HUES6 (cell line): ENCODE measurements at regions not wholly inside any gene's neighbourhood (a gene's known extent, or its start where the extent isn't known, plus 50 kb on each side); places are given as distances from the start of the nearest gene placed in this dataset.
"Not testable (repeated sequence)": the region's sequence is repeated elsewhere in the genome, so short reads cannot be mapped to it uniquely, and the experiment has no call there.

ENCODE experiments used
- H3K27ac ChIP-seq: 2 replicates; pipeline ENCODE4 v1.7.0; 2013; ENCODE audit warnings: low read depth, mild to moderate bottlenecking, low read length, inconsistent platforms
- H3K27me3 ChIP-seq: 2 replicates; pipeline ENCODE4 v1.6.1; 2013; ENCODE audit warnings: low read length; ENCODE audit not compliant: control insufficient read depth, insufficient read depth
- H3K36me3 ChIP-seq: 2 replicates; pipeline ENCODE4 v1.6.1; 2013; ENCODE audit warnings: low read length; ENCODE audit not compliant: control insufficient read depth, insufficient read depth
- H3K4me1 ChIP-seq: 2 replicates; pipeline ENCODE4 v1.6.1; 2013; ENCODE audit warnings: low read length; ENCODE audit not compliant: control insufficient read depth, insufficient read depth
- H3K4me3 ChIP-seq: 2 replicates; pipeline ENCODE4 v1.5.1; 2013; ENCODE audit warnings: low read depth, low read length
- H3K9ac ChIP-seq: one replicate; pipeline ENCODE4 v1.6.1; 2013; ENCODE audit warnings: mild to moderate bottlenecking, low read length
- H3K9me3 ChIP-seq: 2 replicates; pipeline ENCODE4 v1.6.1; 2013; ENCODE audit warnings: low read depth, low read length; ENCODE audit not compliant: control insufficient read depth, insufficient read depth

DNA sequence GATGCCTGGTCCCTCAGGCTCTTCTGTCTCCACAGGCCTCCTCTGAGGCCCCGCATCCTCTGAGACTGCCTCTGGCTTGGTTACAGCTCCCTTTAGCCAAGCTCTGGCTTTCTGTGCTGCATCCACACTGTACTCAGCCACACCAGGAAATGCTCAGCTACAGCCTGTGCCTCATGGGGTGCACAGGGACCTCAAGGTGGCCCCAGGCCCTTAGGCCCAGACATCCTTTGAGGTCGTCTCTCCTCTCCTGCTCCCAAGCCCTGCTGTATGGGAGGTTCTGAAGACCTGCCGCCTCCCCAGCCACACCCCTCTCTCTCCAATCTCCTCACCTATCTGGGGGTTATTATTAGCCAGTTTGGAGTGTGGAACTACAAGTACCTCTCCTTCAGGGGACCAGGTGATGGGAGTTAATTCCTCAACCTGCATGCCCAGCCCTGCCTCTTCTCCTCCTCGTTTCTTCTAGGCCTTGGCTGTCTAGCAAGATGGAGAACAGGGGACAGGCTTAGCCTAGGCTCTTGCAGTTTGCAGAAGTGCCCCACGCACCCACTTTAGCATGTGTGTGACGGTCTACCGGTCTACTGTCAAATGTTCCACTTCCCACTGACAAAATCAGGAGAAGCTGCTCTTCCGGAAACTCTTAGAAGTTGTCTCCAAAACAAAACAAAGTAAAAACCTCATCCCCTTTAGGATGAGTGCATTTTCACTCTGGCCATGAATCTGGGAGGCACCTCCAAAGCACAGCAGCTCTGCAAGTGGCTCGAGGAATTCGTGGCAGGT lies 64.0 kb upstream of the WAC start:
- Histone ChIP-seq H3K9ac (no peak overlapping the region), H3K9me3 (no peaks in the 10 kb centered on the region), H3K27ac (no peak overlapping the region), H3K36me3 (no peaks in the 10 kb centered on the region), H3K27me3 (no peaks in the 10 kb centered on the region), H3K4me3 (no peak overlapping the region), H3K4me1 (peaks cover 19% of the 10 kb centered on the region)

DNA sequence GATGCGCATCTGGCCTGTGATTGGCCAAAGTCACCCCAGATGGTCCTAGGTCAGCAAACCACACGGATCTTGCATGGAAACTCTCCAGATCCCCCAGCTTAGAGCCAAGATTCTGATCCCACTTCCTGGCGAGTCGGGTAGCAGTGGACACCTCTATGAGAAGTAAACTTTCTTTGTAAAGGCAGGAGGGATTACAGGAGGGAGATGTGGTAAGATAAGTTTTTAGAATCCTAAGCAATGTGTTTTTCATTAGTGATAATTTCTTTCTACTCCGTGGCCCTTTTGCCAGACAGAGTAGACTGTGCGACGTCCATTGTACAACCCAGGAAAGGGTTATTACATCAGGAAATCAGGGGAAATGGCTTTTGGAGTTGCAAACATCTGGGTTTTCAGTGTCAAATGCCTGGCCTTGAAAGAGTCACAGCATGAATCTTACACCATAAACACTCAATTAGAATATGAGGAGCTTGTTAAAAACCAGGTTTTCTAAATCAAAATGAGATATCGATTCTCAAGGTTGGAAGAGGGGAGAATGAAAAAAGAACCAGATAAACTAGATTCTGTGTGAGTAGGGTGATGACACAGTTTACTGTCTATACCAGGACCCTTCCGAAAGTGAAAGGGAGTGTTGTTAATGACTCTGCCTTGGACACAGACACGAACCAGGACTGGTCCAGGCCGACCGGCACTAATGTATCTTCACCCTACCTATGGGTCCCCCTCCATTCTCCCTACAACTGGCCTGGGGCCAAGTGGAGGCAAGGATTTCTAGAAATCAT lies 61.9 kb upstream of the WAC start:
- peaks cover 19% of the 10 kb centered on the region for H3K4me1 ChIP-seq
- H3K36me3 ChIP-seq: no peaks in the 10 kb centered on the region
- no peak overlapping the region for H3K27ac ChIP-seq
- no peak overlapping the region for H3K4me3 ChIP-seq
- peaks cover 3% of the 10 kb centered on the region; the same call in 1 of the 2 replicates for H3K9me3 ChIP-seq
- no peak overlapping the region for H3K9ac ChIP-seq
- H3K27me3 ChIP-seq: no peaks in the 10 kb centered on the region

DNA sequence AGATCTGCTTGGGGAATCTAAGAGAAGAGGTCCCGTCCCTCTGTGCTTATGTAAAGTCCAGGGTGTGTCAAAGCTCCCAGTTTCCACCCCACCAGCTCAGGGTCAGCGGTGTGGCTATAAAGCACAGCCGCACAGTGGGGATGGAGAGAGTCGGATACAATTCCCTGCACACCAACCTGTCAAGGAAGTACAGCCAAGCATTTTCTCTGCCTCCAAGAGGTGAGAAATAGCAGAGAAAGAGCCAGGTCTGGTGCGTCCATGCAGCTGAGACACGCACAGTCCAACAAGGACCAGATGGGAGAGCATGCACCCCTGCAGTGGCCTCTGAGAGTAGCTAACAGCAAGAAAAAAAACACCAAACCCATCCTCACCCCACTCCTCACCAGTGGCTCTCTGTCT lies 61.3 kb upstream of the WAC start:
- H3K36me3 ChIP-seq: no peaks in the 10 kb centered on the region
- no peak overlapping the region for H3K4me3 ChIP-seq
- H3K9ac ChIP-seq: no peak overlapping the region
- H3K9me3 ChIP-seq: peaks cover 3% of the 10 kb centered on the region; the same call in 1 of the 2 replicates
- no peaks in the 10 kb centered on the region for H3K27me3 ChIP-seq
- no peak overlapping the region for H3K27ac ChIP-seq
- peaks cover 19% of the 10 kb centered on the region for H3K4me1 ChIP-seq

DNA sequence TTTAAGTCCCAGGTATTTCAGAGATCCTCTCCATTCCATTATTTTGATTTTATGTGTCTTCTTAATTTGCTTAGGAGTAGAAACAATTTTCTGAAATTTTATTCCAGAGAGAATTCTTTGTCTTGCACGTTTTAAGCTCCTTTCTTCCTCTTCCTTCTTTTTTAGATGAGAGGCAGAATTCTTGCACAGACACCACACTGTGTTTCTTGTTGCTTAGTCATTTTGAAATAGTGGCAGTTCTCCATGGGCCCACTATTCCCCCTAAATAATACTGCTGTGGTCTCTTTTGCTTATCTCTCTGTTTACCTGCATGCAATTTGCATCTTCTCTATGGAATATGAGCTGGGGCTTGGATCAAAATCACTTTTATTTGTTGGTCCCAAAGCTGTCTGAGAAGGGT lies 54.3 kb upstream of the WAC start:
- Histone ChIP-seq H3K9ac (no peak overlapping the region), H3K4me3 (no peak overlapping the region), H3K4me1 (no peaks in the 10 kb centered on the region), H3K36me3 (no peaks in the 10 kb centered on the region), H3K27ac (no peak overlapping the region), H3K27me3 (no peaks in the 10 kb centered on the region), H3K9me3 (peaks cover 7% of the 10 kb centered on the region)

DNA sequence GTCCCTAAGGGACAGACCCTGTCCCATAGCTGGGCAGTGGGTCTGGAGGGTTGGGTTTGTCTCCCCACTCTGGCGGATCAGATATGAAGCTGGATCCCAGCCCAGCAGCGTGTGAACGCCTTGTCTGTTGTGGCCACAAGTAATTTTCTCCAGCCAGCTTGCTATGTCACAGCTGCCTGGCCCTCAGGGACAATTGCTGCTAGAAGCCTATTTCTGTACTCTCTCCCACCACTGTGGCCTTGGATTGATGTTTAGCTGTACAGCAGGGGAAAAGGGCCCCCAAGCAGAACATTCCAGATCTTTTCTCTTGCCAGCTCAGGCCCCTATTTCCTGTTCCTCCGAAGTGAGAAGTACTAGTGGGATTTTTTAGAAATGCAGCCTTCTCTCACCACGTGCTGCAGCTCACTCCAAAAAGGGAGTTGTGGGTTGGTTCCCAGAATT lies 53.5 kb upstream of the WAC start:
- Histone ChIP-seq H3K4me1 (no peaks in the 10 kb centered on the region), H3K4me3 (no peak overlapping the region), H3K9ac (no peak overlapping the region), H3K9me3 (peaks cover 3% of the 10 kb centered on the region; the same call in 1 of the 2 replicates), H3K36me3 (no peaks in the 10 kb centered on the region), H3K27me3 (no peaks in the 10 kb centered on the region), H3K27ac (no peak overlapping the region)

DNA sequence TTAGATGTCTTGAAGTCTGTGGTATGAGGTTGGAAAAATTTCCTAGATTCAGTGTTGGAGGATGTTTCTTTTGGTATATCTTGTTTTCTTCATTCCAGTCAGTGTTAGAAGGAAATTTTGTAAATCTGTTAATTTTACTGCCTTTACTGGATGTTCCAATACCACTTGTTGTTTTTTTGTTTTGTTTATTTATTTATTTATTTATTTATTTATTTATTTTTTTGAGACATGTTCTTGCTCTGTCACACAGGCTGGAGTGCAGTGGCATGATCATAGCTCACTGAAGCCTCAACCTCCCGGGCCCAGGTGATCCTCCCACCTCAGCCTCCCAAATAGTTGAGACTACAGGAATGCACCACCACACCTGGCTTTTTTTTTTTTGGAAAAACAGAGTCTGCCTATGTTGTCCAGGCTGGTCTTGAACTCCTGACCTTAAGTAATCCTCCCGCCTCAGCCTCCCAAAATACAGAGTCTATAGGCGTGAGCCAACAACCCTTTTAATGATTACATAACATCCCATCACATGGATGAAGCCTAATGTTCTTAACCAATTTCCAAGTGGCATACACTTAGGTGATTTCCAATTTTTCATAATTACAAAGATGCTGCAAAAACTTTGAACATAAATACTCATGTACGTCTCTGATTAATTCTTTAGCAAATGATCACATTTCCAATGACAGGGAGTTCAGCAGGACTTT lies 52.8 kb upstream of the WAC start:
- Histone ChIP-seq H3K27me3 (no peaks in the 10 kb centered on the region), H3K4me3 (no peak overlapping the region)

DNA sequence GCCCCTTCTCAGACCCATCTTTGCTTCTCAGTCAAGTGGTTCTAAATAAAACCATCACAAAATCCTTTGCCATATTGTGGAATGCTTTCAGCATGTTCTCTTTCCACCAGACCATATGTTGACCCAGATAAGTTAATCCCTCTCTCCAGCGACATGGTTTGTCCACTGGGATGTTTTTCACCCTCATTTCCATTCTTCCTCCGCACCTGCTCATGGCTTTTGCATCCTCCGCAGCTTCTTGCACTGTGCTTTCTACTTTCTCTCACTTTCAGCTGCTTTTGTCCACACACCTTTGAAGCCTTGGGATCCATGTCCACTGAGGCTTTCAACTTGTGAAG lies 52.3 kb upstream of the WAC start:
- Histone ChIP-seq H3K27me3 (no peaks in the 10 kb centered on the region), H3K27ac (no peak overlapping the region), H3K4me3 (no peak overlapping the region), H3K36me3 (no peaks in the 10 kb centered on the region), H3K9ac (no peak overlapping the region), H3K9me3 (peaks cover 3% of the 10 kb centered on the region; the same call in 1 of the 2 replicates), H3K4me1 (no peaks in the 10 kb centered on the region)

More for the DNA sequence above, 52.8 kb upstream of the WAC start:
- no peak overlapping the region for H3K27ac ChIP-seq
- no peaks in the 10 kb centered on the region for H3K36me3 ChIP-seq
- H3K4me1 ChIP-seq: no peaks in the 10 kb centered on the region
- H3K9ac ChIP-seq: no peak overlapping the region
- peaks cover 3% of the 10 kb centered on the region; the same call in 1 of the 2 replicates for H3K9me3 ChIP-seq

DNA sequence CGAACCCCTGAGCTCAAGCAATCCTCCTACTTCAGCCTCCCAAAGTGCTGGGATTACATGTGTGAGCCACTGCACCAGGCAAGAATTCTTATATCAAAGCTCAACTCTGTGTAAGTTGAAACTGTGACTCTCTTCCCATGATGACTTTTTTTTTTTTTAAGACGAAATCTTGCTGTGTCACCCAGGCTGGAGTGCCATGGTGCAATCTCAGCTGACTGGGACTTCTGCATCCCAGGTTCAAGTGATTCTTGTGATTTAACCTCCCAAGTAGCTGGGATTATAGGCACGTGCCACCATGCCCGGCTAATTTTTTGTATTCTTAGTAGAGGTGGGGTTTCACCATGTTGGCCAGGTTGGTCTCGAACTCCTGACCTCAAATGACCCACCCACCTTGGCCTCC lies 51.6 kb upstream of the WAC start:
- H3K9me3 ChIP-seq, H3K36me3 ChIP-seq, H3K27me3 ChIP-seq, H3K27ac ChIP-seq, H3K9ac ChIP-seq, H3K4me3 ChIP-seq, H3K4me1 ChIP-seq: not testable (repeated sequence)

DNA sequence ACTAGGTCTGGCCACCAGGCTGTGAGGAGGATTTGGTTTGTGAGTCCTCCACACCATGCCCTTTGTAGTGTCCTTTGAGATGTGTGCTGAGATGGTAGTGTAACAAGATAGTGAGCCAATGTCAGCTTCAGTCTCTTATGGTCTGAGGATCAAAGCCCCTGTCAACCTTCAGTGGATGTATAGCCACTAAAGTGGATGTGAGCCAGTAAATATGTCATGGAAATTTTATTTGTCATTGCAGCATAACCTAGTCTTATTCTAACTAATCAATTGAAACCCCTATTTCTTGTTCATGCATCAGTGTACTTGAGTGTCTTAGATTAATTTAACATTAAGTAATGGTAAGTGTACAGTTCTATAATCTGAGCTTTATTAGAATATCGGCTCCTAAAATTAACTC lies 51.0 kb upstream of the WAC start:
- no peaks in the 10 kb centered on the region for H3K27me3 ChIP-seq
- H3K9ac ChIP-seq: no peak overlapping the region
- no peak overlapping the region for H3K27ac ChIP-seq
- no peaks in the 10 kb centered on the region for H3K36me3 ChIP-seq
- H3K9me3 ChIP-seq: peaks cover 3% of the 10 kb centered on the region; the same call in 1 of the 2 replicates
- H3K4me1 ChIP-seq: no peaks in the 10 kb centered on the region
- no peak overlapping the region for H3K4me3 ChIP-seq
